Activated CD8-positive, alpha-beta memory T cell treated with anti-CD3 and anti-CD28 coated beads, Interleukin-2, amount 10 ng/mL, durations not matched to agents 7 days and 5 days (primary cell): ENCODE measurements at regions not wholly inside any gene's neighbourhood (a gene's known extent, or its start where the extent isn't known, plus 50 kb on each side); places are given as distances from the start of the nearest gene placed in this dataset.

Experiments
- ATAC-seq: fragments of 150-1000 bp; cut with Tn5 transposase; one replicate; pipeline ENCODE4 v1.10.0; 2021; ENCODE audit warnings: moderate library complexity
- CTCF ChIA-PET: fragments of 350-600 bp; sonication (Branson Sonifier 250); formaldehyde crosslinking; loops from one replicate; lab custom pipeline; 2021; ENCODE audit warnings: antibody characterized with exemption; lab: Charles Lee
- DNase-seq: peaks from one replicate; pipeline ENCODE4 v3.0.0-alpha.2; 2020
- H3K27ac Mint-ChIP-seq: one replicate; pipeline ENCODE4 v1.8.0; 2021; ENCODE audit warnings: mild to moderate bottlenecking, mixed read lengths
- H3K27me3 Mint-ChIP-seq: one replicate; pipeline ENCODE4 v1.8.0; 2021; ENCODE audit warnings: mixed read lengths
- H3K36me3 Mint-ChIP-seq: one replicate; pipeline ENCODE4 v1.8.0; 2021; ENCODE audit warnings: mild to moderate bottlenecking, mixed read lengths
- H3K4me1 Mint-ChIP-seq: one replicate; pipeline ENCODE4 v1.8.0; 2021; ENCODE audit warnings: mixed read lengths
- H3K4me3 Mint-ChIP-seq: one replicate; pipeline ENCODE4 v1.8.0; 2021; ENCODE audit warnings: mild to moderate bottlenecking, moderate library complexity, mixed read lengths
- H3K9me3 Mint-ChIP-seq: one replicate; pipeline ENCODE4 v1.8.0; 2022; ENCODE audit warnings: low read depth, mixed read lengths

GRCh38 chr18:28350821-28351220, 173.9 kb upstream of the CDH2 start:
- Mint-ChIP-seq H3K4me1 (no peaks in the 10 kb centered on the region), H3K27me3 (no peaks in the 10 kb centered on the region), H3K27ac (no peak overlapping the region), H3K36me3 (no peaks in the 10 kb centered on the region), H3K4me3 (no peak overlapping the region), H3K9me3 (peaks cover 5% of the 10 kb centered on the region)
- no peak for ATAC-seq
- DNase-seq, result no peak
- CTCF ChIA-PET, result interaction anchor here (1.4 kb wide), 1 partner anchor 9 kb away, joined by 3 read pairs; no protein-coding TSS in a partner anchor

- no peak overlapping the region for H3K27ac Mint-ChIP-seq
- no peaks in the 10 kb centered on the region for H3K36me3 Mint-ChIP-seq
- H3K4me1 Mint-ChIP-seq, result no peaks in the 10 kb centered on the region
- H3K27me3 Mint-ChIP-seq, result no peaks in the 10 kb centered on the region
- no peak for ATAC-seq
- no peak overlapping the region for H3K4me3 Mint-ChIP-seq
- H3K9me3 Mint-ChIP-seq, result peaks cover 9% of the 10 kb centered on the region
- DNase-seq, result no peak
- CTCF ChIA-PET, result interaction anchor here (1.3 kb wide), 1 partner anchor 9 kb away, joined by 3 read pairs; no protein-coding TSS in a partner anchor
These were observed 165.3 kb upstream of the CDH2 start for GRCh38 chr18:28342231-28342630.

- no peak for DNase-seq
- Mint-ChIP-seq H3K27ac (no peak overlapping the region), H3K4me1 (no peaks in the 10 kb centered on the region), H3K9me3 (peaks cover 9% of the 10 kb centered on the region), H3K36me3 (no peaks in the 10 kb centered on the region), H3K27me3 (no peaks in the 10 kb centered on the region), H3K4me3 (no peak overlapping the region)
- no peak for ATAC-seq
- CTCF ChIA-PET, result no interaction called here
These were observed 161.4 kb upstream of the CDH2 start for GRCh38 chr18:28338316-28338715.

- no peaks in the 10 kb centered on the region for H3K4me1 Mint-ChIP-seq
- H3K27ac Mint-ChIP-seq, result no peak overlapping the region
- CTCF ChIA-PET, result no interaction called here
These were observed 157.6 kb upstream of the CDH2 start for GRCh38 chr18:28334516-28334915.

GRCh38 chr18:28332071-28332470, 155.1 kb upstream of the CDH2 start:
- Mint-ChIP-seq H3K4me3 (no peak overlapping the region), H3K9me3 (peaks cover 9% of the 10 kb centered on the region), H3K36me3 (no peaks in the 10 kb centered on the region), H3K4me1 (no peaks in the 10 kb centered on the region), H3K27ac (no peak overlapping the region), H3K27me3 (no peaks in the 10 kb centered on the region)
- no peak for DNase-seq
- CTCF ChIA-PET, result no interaction called here
- ATAC-seq, result no peak

More at GRCh38 chr18:28334516-28334915, 157.6 kb upstream of the CDH2 start:
- Mint-ChIP-seq H3K27me3 (no peaks in the 10 kb centered on the region), H3K36me3 (no peaks in the 10 kb centered on the region), H3K9me3 (peaks cover 18% of the 10 kb centered on the region), H3K4me3 (no peak overlapping the region)
- no peak for DNase-seq
- no peak for ATAC-seq

GRCh38 chr18:28331551-28331950, 154.6 kb upstream of the CDH2 start:
- H3K4me3 Mint-ChIP-seq, result no peak overlapping the region
- CTCF ChIA-PET, result no interaction called here
- peaks cover 9% of the 10 kb centered on the region for H3K9me3 Mint-ChIP-seq
- DNase-seq, result no peak
- H3K27ac Mint-ChIP-seq, result no peak overlapping the region
- no peaks in the 10 kb centered on the region for H3K4me1 Mint-ChIP-seq
- no peaks in the 10 kb centered on the region for H3K27me3 Mint-ChIP-seq
- H3K36me3 Mint-ChIP-seq, result no peaks in the 10 kb centered on the region
- no peak for ATAC-seq

GRCh38 chr18:28313602-28314001, 136.7 kb upstream of the CDH2 start:
- no peak overlapping the region for H3K4me3 Mint-ChIP-seq
- ATAC-seq (no peak), DNase-seq (no peak)
- no peak overlapping the region for H3K27ac Mint-ChIP-seq
- CTCF ChIA-PET, result no interaction called here
- H3K4me1 Mint-ChIP-seq, result no peaks in the 10 kb centered on the region
- H3K27me3 Mint-ChIP-seq, result no peaks in the 10 kb centered on the region
- peaks cover 24% of the 10 kb centered on the region for H3K9me3 Mint-ChIP-seq
- no peaks in the 10 kb centered on the region for H3K36me3 Mint-ChIP-seq

GRCh38 chr18:28288784-28289183, 111.9 kb upstream of the CDH2 start:
- Mint-ChIP-seq H3K27me3 (no peaks in the 10 kb centered on the region), H3K4me1 (no peaks in the 10 kb centered on the region), H3K36me3 (no peaks in the 10 kb centered on the region), H3K4me3 (no peak overlapping the region), H3K27ac (no peak overlapping the region), H3K9me3 (peaks cover 6% of the 10 kb centered on the region)
- ATAC-seq (no peak), DNase-seq (no peak)
- CTCF ChIA-PET, result no interaction called here

GRCh38 chr18:28287146-28287545, 110.2 kb upstream of the CDH2 start:
- ATAC-seq (no peak), DNase-seq (no peak)
- Mint-ChIP-seq H3K36me3 (no peaks in the 10 kb centered on the region), H3K27me3 (no peaks in the 10 kb centered on the region), H3K27ac (no peak overlapping the region), H3K4me1 (no peaks in the 10 kb centered on the region), H3K9me3 (peaks cover 6% of the 10 kb centered on the region), H3K4me3 (no peak overlapping the region)
- CTCF ChIA-PET, result no interaction called here

GRCh38 chr18:28284132-28284531, 107.2 kb upstream of the CDH2 start:
- Mint-ChIP-seq H3K4me1 (no peaks in the 10 kb centered on the region), H3K27me3 (no peaks in the 10 kb centered on the region), H3K9me3 (peaks cover 3% of the 10 kb centered on the region), H3K36me3 (no peaks in the 10 kb centered on the region), H3K27ac (no peak overlapping the region), H3K4me3 (no peak overlapping the region)
- ATAC-seq (no peak), DNase-seq (no peak)
- CTCF ChIA-PET, result no interaction called here

- no peak overlapping the region for H3K27ac Mint-ChIP-seq
- H3K36me3 Mint-ChIP-seq, result no peaks in the 10 kb centered on the region
- CTCF ChIA-PET, result no interaction called here
- DNase-seq (no peak), ATAC-seq (no peak)
- H3K9me3 Mint-ChIP-seq, result peaks cover 8% of the 10 kb centered on the region
- H3K4me1 Mint-ChIP-seq, result no peaks in the 10 kb centered on the region
- H3K4me3 Mint-ChIP-seq, result no peak overlapping the region
- no peaks in the 10 kb centered on the region for H3K27me3 Mint-ChIP-seq
These were observed 104.5 kb upstream of the CDH2 start for GRCh38 chr18:28281400-28281799.

GRCh38 chr18:28269750-28270149, 92.8 kb upstream of the CDH2 start:
- DNase-seq (no peak), ATAC-seq (no peak)
- Mint-ChIP-seq H3K4me3 (no peak overlapping the region), H3K4me1 (no peaks in the 10 kb centered on the region), H3K36me3 (no peaks in the 10 kb centered on the region), H3K27ac (no peak overlapping the region), H3K27me3 (no peaks in the 10 kb centered on the region), H3K9me3 (peaks cover 3% of the 10 kb centered on the region)
- CTCF ChIA-PET, result no interaction called here

- Mint-ChIP-seq H3K27me3 (no peaks in the 10 kb centered on the region), H3K4me1 (no peaks in the 10 kb centered on the region), H3K9me3 (peaks cover 3% of the 10 kb centered on the region), H3K36me3 (no peaks in the 10 kb centered on the region), H3K27ac (no peak overlapping the region), H3K4me3 (no peak overlapping the region)
- DNase-seq (no peak), ATAC-seq (no peak)
- CTCF ChIA-PET, result no interaction called here
These were observed 91.1 kb upstream of the CDH2 start for GRCh38 chr18:28267878-28268625.

GRCh38 chr18:28267276-28267675, 90.3 kb upstream of the CDH2 start:
- CTCF ChIA-PET, result no interaction called here
- Mint-ChIP-seq H3K27me3 (no peaks in the 10 kb centered on the region), H3K9me3 (peaks cover 5% of the 10 kb centered on the region), H3K4me3 (no peak overlapping the region), H3K27ac (no peak overlapping the region), H3K36me3 (no peaks in the 10 kb centered on the region), H3K4me1 (no peaks in the 10 kb centered on the region)
- no peak for ATAC-seq
- DNase-seq, result no peak
